ENCODE measurements at regions not wholly inside any gene's neighbourhood (a gene's known extent, or its start where the extent isn't known, plus 50 kb on each side); places are given as distances from the start of the nearest gene placed in this dataset.

GRCh38 chr15:93497291-93497690, 408.3 kb upstream of the RGMA start:
- Histone ChIP-seq H3K27me3 (no peaks in the 10 kb centered on the region), H3K4me2 (no peak overlapping the region), H3K9me3 (no peaks in the 10 kb centered on the region), H3K9ac (no peak overlapping the region), H4K20me1 (no peaks in the 10 kb centered on the region), H3K4me1 (no peaks in the 10 kb centered on the region), H3K4me3 (no peak overlapping the region), H3K36me3 (no peaks in the 10 kb centered on the region), H3K27ac (no peak overlapping the region)
- TF ChIP-seq Cebpa-rat (IDR thresholded peaks at IDR 0.05): no peak

DNA sequence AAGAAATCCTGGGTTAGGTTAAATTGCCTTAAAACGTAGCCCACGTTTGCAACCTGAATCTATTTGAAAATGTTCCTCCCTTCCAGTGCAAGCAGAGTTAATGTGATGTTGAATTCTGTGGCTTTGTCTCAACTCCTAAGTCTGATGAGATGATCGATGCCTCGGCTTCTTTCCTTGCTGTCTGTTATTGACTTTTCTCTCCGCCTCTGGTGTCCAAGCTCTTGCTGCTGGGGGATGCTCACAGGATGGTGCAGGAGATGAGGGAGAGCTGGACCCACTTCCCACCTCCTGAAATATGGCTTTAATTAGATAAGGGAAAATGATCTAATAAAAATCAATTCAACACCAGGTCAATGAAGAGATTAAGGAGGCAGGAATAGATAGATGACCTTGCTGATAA, 407.9 kb upstream of the RGMA start:
- H3K27me3 ChIP-seq: no peaks in the 10 kb centered on the region
- H3K4me2 ChIP-seq: no peak overlapping the region
- H3K9ac ChIP-seq: no peak overlapping the region
- no peaks in the 10 kb centered on the region for H4K20me1 ChIP-seq
- H3K4me1 ChIP-seq: no peaks in the 10 kb centered on the region
- no peak for TF ChIP-seq Cebpa-rat (IDR thresholded peaks at IDR 0.05)
- H3K36me3 ChIP-seq: no peaks in the 10 kb centered on the region
- H3K9me3 ChIP-seq: no peaks in the 10 kb centered on the region
- H3K4me3 ChIP-seq: no peak overlapping the region
- no peak overlapping the region for H3K27ac ChIP-seq

DNA sequence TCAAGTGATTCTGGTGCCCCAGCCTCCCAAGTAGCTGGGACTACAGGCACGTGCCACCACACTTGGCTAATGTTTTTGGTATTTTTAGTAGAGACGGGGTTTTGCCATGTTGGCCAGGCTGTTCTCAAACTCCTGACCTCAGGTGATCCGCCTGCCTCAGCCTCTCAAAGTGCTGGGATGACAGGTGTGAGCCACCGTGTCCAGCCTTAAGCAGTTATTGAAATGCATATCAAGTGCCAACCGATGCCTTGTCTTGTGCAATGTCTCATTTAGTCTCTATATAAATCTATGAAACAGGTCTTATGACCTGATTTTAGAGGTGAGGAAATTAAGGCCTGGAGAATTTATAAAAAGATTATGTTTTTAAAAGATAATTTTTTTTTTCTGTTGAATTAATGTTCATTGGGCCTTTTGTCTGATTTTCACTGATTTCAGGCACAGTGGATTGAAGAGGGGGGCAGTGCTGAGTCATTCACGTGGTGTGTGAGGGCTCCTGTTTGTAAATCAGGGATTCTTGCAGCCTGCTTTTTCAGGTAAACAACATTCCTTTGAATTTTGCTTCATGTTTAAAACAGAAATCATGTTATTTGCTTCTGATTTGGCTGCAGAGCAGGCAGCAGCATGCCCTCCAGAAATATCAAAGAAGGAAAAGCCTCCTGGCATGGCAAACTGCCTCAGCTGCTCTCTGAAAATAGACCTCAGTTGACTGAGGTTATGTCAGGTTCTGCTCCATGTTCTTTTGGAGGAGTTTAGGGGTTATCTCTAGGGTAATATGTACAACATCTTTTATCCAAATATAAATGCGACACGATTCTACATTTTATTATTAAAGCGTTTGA, 407.0 kb upstream of the RGMA start:
- no peak overlapping the region for H3K27ac ChIP-seq
- H3K9me3 ChIP-seq: no peaks in the 10 kb centered on the region
- TF ChIP-seq Cebpa-rat (IDR thresholded peaks at IDR 0.05): no peak
- no peak overlapping the region for H3K4me3 ChIP-seq
- H4K20me1 ChIP-seq: no peaks in the 10 kb centered on the region
- H3K9ac ChIP-seq: no peak overlapping the region
- no peaks in the 10 kb centered on the region for H3K27me3 ChIP-seq
- no peaks in the 10 kb centered on the region for H3K4me1 ChIP-seq
- H3K4me2 ChIP-seq: no peak overlapping the region
- no peaks in the 10 kb centered on the region for H3K36me3 ChIP-seq

DNA sequence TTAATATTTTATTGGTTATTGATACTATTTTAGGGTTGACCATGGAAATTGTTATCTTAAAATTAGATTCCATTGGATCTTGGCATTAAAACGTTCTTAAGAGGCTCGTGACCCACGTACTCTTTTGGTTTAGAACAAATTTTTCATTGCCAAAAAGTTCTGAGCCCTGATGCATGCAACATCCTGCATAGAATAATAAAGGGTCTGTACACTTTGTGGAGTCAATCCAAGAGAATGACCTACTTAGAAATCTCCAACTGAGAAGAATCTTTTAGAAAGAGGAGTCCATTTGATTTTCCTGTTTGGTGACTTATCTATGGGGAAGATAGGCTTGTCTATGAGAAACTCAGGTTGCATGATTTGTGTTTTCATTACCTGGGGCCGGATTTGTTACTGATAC, 404.2 kb upstream of the RGMA start:
- Histone ChIP-seq H3K4me3 (no peak overlapping the region), H3K36me3 (no peaks in the 10 kb centered on the region), H3K4me1 (no peaks in the 10 kb centered on the region), H3K4me2 (no peak overlapping the region), H3K9me3 (no peaks in the 10 kb centered on the region), H4K20me1 (no peaks in the 10 kb centered on the region), H3K27ac (no peak overlapping the region), H3K9ac (no peak overlapping the region), H3K27me3 (no peaks in the 10 kb centered on the region)
- TF ChIP-seq Cebpa-rat (IDR thresholded peaks at IDR 0.05): no peak

DNA sequence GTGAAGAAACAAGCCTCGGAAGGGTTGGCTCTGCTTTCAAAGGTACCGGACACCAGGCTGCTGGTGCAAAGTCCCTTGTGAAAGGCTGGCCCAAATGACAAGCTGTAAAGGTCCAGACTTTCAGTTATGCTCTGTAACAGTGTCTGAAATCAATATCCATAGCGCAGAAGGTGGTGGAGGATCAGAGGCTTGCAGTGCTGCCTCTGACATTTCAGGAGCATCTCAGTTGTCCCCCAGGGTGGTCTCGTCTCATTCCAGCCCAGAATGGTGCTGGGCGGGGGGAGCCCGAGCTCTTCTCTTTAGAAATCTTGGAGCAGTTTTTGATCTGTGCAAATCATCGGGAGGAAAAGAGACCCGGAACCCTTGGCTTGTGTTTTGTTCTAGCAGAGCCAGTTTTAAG, 402.3 kb upstream of the RGMA start:
- Histone ChIP-seq H3K4me3 (no peak overlapping the region), H3K4me2 (no peak overlapping the region), H3K27ac (no peak overlapping the region), H3K9me3 (no peaks in the 10 kb centered on the region), H4K20me1 (no peaks in the 10 kb centered on the region), H3K9ac (no peak overlapping the region), H3K27me3 (no peaks in the 10 kb centered on the region), H3K4me1 (no peaks in the 10 kb centered on the region), H3K36me3 (no peaks in the 10 kb centered on the region)
- TF ChIP-seq Cebpa-rat (IDR thresholded peaks at IDR 0.05): no peak

GRCh38 chr15:93488296-93488713, 399.3 kb upstream of the RGMA start:
- Histone ChIP-seq H3K4me1 (no peaks in the 10 kb centered on the region), H3K9ac (no peak overlapping the region), H3K36me3 (no peaks in the 10 kb centered on the region), H4K20me1 (no peaks in the 10 kb centered on the region), H3K4me2 (no peak overlapping the region), H3K27ac (no peak overlapping the region), H3K4me3 (no peak overlapping the region), H3K27me3 (no peaks in the 10 kb centered on the region), H3K9me3 (no peaks in the 10 kb centered on the region)
- no peak for TF ChIP-seq Cebpa-rat (IDR thresholded peaks at IDR 0.05)

DNA sequence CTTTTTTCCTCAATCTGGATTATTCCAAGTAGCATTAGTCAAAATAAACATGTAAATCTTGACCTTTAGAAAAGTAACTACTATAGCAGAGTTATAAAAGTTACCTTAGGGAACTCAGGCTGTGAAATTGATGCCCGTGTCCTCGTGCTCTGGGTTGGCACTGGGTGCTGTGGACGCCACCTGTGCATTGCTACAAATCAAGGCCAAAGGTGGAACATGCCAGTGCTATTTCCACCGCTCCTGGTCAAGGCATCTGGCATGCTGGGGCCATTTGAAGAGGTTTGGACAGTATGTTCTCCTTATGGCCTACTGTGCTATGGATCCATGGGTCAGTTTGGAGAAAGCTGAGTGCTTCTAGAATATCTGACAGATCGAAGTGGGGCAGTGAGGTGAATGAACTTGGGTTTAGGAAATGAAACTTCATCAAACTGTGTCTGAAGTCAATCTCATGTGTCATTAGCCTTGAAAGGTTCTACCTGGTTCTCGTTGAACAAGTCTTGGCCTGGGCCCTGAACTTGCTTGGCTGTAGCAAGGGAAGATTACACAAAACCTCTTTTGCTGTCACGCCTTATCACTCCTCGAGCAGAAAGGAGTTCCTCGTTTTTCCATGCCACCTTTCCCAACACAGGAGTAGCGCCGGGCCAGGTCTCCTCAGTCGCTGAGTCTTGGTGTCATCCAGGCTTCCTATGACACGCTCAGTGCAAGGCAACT, 397.6 kb upstream of the RGMA start:
- Histone ChIP-seq H3K36me3 (no peaks in the 10 kb centered on the region), H3K27me3 (no peaks in the 10 kb centered on the region), H3K4me2 (no peak overlapping the region), H3K9me3 (no peaks in the 10 kb centered on the region), H3K4me1 (no peaks in the 10 kb centered on the region), H4K20me1 (no peaks in the 10 kb centered on the region), H3K9ac (no peak overlapping the region), H3K27ac (no peak overlapping the region), H3K4me3 (no peak overlapping the region)
- no peak for TF ChIP-seq Cebpa-rat (IDR thresholded peaks at IDR 0.05)

DNA sequence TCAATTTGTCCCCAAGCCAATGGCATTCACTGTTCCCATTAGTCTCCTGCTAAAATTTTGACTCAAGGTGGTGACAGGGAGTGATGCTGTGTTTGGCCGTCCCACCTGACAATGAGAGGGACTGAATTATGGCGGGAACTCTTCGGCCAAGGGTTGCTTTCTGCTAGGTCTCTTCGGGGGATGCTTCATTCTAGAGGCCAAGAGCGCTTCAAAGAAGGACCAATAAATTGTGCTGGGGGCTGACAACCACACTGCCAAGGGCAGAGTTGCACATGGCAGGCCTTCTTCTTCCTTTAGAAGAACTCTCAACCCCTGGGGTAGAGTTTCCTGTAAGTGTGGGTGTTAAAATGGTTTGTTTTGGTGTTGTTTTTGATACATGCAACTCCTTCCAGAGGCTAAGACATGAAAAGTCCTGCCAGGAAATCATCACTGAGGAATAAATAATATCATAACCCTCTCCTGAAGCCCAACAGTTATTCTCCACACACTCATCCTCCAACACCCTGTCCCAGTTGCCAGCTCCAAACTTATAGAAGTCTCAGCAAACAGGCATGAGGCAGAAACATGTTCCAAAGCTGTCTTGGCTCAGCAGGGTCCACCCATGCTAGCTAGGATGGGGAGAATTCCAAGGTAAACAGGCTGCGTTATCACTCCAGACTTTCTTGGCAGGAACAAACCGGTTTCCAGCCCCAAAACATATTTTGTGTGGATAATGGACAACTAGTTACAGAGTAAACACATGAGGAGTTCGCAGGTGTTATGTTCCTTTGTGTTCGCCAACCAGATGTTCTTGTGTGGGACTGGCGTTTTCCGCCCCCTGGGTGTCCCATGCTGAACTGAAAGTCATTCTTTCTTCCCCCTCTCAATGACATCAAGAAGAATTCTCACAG, 396.7 kb upstream of the RGMA start:
- H3K4me2 ChIP-seq: no peak overlapping the region
- H3K4me3 ChIP-seq: no peak overlapping the region
- H3K27me3 ChIP-seq: no peaks in the 10 kb centered on the region
- H3K4me1 ChIP-seq: no peaks in the 10 kb centered on the region
- H3K27ac ChIP-seq: no peak overlapping the region
- H4K20me1 ChIP-seq: no peaks in the 10 kb centered on the region
- TF ChIP-seq Cebpa-rat (IDR thresholded peaks at IDR 0.05): no peak
- no peaks in the 10 kb centered on the region for H3K36me3 ChIP-seq
- H3K9ac ChIP-seq: no peak overlapping the region
- H3K9me3 ChIP-seq: no peaks in the 10 kb centered on the region

DNA sequence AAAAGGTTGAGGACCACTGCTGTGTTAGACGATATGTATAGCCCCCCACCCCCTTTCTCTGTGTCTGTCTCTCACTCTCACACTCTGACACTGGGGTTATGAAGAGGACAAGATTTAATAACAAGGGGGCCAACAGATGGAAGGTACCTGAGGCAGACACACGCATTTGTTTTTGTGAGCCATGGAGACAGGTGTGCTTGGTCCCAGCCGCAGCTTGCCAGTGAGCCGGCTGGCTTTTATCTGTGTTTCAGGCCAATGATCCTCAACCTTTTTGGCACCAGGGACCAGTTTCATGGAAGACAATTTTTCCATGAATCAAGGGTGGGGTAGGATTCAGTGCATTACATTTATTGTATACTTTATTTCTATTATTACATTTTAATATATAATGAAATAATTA, 394.9 kb upstream of the RGMA start:
- Histone ChIP-seq H3K4me1 (no peaks in the 10 kb centered on the region), H3K4me3 (no peak overlapping the region), H3K36me3 (no peaks in the 10 kb centered on the region), H3K27ac (no peak overlapping the region), H3K4me2 (no peak overlapping the region), H3K27me3 (no peaks in the 10 kb centered on the region), H3K9ac (no peak overlapping the region), H3K9me3 (no peaks in the 10 kb centered on the region), H4K20me1 (no peaks in the 10 kb centered on the region)
- no peak for TF ChIP-seq Cebpa-rat (IDR thresholded peaks at IDR 0.05)

- Histone ChIP-seq H3K9ac (no peak overlapping the region), H4K20me1 (no peaks in the 10 kb centered on the region), H3K4me1 (no peaks in the 10 kb centered on the region), H3K4me3 (no peak overlapping the region), H3K36me3 (no peaks in the 10 kb centered on the region), H3K9me3 (no peaks in the 10 kb centered on the region), H3K4me2 (no peak overlapping the region), H3K27me3 (no peaks in the 10 kb centered on the region), H3K27ac (no peak overlapping the region)
- no peak for TF ChIP-seq Cebpa-rat (IDR thresholded peaks at IDR 0.05)
These were observed 393.7 kb upstream of the RGMA start for GRCh38 chr15:93482731-93483130.
